Panc1 (cell line): ENCODE measurements at regions not wholly inside any gene's neighbourhood (a gene's known extent, or its start where the extent isn't known, plus 50 kb on each side); places are given as distances from the start of the nearest gene placed in this dataset.

Experiments used
- ATAC-seq: fragments of 200-7000 bp; cut with Tn5 transposase; 2 replicates; pipeline ENCODE4 v1.9.1; 2020; ENCODE audit warnings: mild to moderate bottlenecking, moderate library complexity
- BruUV-seq: library from RNA; stranded (reverse); fragments of 400-500 nt; replicated peaks from 2 replicates; lab custom pipeline; 2021; lab: Mats Ljungman, UMichigan
- CTCF ChIA-PET: fragments of 300-600 bp; sonication (Branson Sonifier 250); formaldehyde crosslinking; loops from one replicate; lab custom pipeline; 2022; ENCODE audit warnings: antibody characterized with exemption; lab: Charles Lee
- POLR2A ChIA-PET: fragments of 300-600 bp; sonication (Branson Sonifier 250); formaldehyde crosslinking; loops from one replicate; lab custom pipeline; 2022; ENCODE audit warnings: antibody characterized with exemption; lab: Charles Lee
- DNase-seq: peaks from one replicate; pipeline ENCODE4 v3.0.0-alpha.2; 2010; ENCODE audit warnings: low read depth, low spot score
- H3K27ac ChIP-seq: 2 replicates; pipeline ENCODE4 v1.5.1; 2011; ENCODE audit warnings: mild to moderate bottlenecking, low read length, inconsistent platforms
- H3K27me3 ChIP-seq: fragments of 200-500 bp; sonication (Bioruptor generic); 2 replicates; pipeline ENCODE4 v1.6.0; 2014; ENCODE audit warnings: low read length, inconsistent platforms; ENCODE audit not compliant: control insufficient read depth, insufficient read depth
- H3K36me3 ChIP-seq: fragments of 200-500 bp; sonication (Bioruptor generic); 2 replicates; pipeline ENCODE4 v1.5.1; 2014; ENCODE audit warnings: inconsistent platforms, mild to moderate bottlenecking, low read length, moderate library complexity; ENCODE audit not compliant: control insufficient read depth, insufficient read depth
- H3K4me1 ChIP-seq: 2 replicates; pipeline ENCODE4 v1.5.1; 2011; ENCODE audit warnings: inconsistent platforms, mild to moderate bottlenecking, low read length, moderate library complexity; ENCODE audit not compliant: control insufficient read depth, insufficient read depth
- H3K4me3 ChIP-seq, 2 experiments: 2 replicates each; pipeline ENCODE4 v1.5.1; 2011 to 2012; ENCODE audit warnings: low read depth in 2 of 2, low read length in 2 of 2, mild to moderate bottlenecking in 2 of 2, inconsistent platforms in 1 of 2, moderate library complexity in 1 of 2
- H3K9me3 ChIP-seq: fragments of 200-500 bp; sonication (Bioruptor generic); 2 replicates; pipeline ENCODE4 v1.5.1; 2014; ENCODE audit warnings: low read depth, mild to moderate bottlenecking, inconsistent platforms, low read length, moderate library complexity; ENCODE audit not compliant: control insufficient read depth, insufficient read depth
- POLR2AphosphoS5 ChIP-seq: IDR thresholded peaks from 2 replicates; pipeline ENCODE4 v1.6.1; 2012; ENCODE audit warnings: mild to moderate bottlenecking, low read depth, low read length, moderate library complexity
- REST ChIP-seq, 2 experiments: IDR thresholded peaks; 2 replicates each; pipeline ENCODE4 v1.6.1; 2011 to 2012; ENCODE audit warnings: low read depth in 2 of 2, control low read depth in 1 of 2, low read length in 1 of 2, mild to moderate bottlenecking in 1 of 2, moderate library complexity in 1 of 2; ENCODE audit not compliant: insufficient read depth in 1 of 2
- SIN3A ChIP-seq: IDR thresholded peaks from 2 replicates; pipeline ENCODE4 v1.6.1; 2012; ENCODE audit warnings: low read depth, mild to moderate bottlenecking, low read length, moderate library complexity, borderline replicate concordance; ENCODE audit not compliant: insufficient read depth
- TCF7L2 ChIP-seq: IDR thresholded peaks from 2 replicates; pipeline ENCODE4 v1.6.1; 2011; ENCODE audit warnings: mild to moderate bottlenecking, low read depth, low read length, inconsistent platforms
- in situ Hi-C: cut with HindIII; loops from 2 replicates; pipeline ENCODE4 v1.10.0; 2016; ENCODE audit warnings: low sequenced_read_pairs, low pct_unique_long_range_greater_than_20kb
- intact Hi-C: fragments of 100-400 bp; cut with micrococcal nuclease; formaldehyde crosslinking; loops from one replicate; pipeline ENCODE4 v1.10.0; 2022; ENCODE audit not compliant: unreplicated experiment
- TF ChIP-seq, protein P1 (sequence below): fragments of 450-650 bp; IDR thresholded peaks from 2 replicates; pipeline ENCODE4 v1.5.1; 2017; ENCODE audit warnings: mild to moderate bottlenecking

DNA sequence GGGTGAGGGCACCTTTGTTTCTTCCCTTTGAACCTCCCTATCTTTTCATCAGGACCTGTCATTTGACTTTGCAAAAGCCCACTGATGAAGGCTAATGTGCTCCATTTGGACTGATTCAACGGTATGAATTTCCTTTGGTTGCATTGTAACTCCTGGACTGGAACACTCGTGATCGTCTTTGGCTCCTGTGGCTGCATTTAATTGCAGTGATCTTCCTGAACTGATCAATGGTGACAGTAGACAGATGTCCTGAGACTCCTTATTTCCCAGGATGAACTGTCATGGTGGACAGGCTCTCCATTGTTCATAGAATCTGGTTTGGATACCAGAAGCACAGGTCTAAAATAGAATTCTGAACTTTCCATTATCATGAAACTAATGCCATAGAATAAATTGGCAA, 224.8 kb upstream of the GAP43 start:
- ChIA-PET POLR2A (no interaction called here), CTCF (no interaction called here)
- no TSS peak for BruUV-seq
- in situ Hi-C loops (no loop called here), intact Hi-C loops (no loop called here)
- no peaks in the 10 kb centered on the region for H3K9me3 ChIP-seq
- no peaks in the 10 kb centered on the region for H3K36me3 ChIP-seq
- no peak overlapping the region for H3K27ac ChIP-seq
- H3K4me3 ChIP-seq = no peak overlapping the region
- no peak for ATAC-seq
- H3K27me3 ChIP-seq = no peaks in the 10 kb centered on the region
- TF ChIP-seq, protein P1, sequence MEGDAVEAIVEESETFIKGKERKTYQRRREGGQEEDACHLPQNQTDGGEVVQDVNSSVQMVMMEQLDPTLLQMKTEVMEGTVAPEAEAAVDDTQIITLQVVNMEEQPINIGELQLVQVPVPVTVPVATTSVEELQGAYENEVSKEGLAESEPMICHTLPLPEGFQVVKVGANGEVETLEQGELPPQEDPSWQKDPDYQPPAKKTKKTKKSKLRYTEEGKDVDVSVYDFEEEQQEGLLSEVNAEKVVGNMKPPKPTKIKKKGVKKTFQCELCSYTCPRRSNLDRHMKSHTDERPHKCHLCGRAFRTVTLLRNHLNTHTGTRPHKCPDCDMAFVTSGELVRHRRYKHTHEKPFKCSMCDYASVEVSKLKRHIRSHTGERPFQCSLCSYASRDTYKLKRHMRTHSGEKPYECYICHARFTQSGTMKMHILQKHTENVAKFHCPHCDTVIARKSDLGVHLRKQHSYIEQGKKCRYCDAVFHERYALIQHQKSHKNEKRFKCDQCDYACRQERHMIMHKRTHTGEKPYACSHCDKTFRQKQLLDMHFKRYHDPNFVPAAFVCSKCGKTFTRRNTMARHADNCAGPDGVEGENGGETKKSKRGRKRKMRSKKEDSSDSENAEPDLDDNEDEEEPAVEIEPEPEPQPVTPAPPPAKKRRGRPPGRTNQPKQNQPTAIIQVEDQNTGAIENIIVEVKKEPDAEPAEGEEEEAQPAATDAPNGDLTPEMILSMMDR = no peak
- no peak for TF ChIP-seq SIN3A
- TF ChIP-seq REST (IDR thresholded peaks at IDR 0.05; ENCODE audit: insufficient read depth in 1 of 2, low read depth in 2 of 2, low read length in 1 of 2) = no peak
- no peak for TF ChIP-seq TCF7L2
- no peak for TF ChIP-seq POLR2AphosphoS5
- no peaks in the 10 kb centered on the region for H3K4me1 ChIP-seq
- no peak for DNase-seq

- in situ Hi-C loops (no loop called here), intact Hi-C loops (no loop called here)
- DNase-seq = no peak
- POLR2A ChIA-PET = no interaction called here
- Histone ChIP-seq H3K9me3 (no peaks in the 10 kb centered on the region), H3K4me1 (no peaks in the 10 kb centered on the region), H3K4me3 (no peak overlapping the region), H3K36me3 (no peaks in the 10 kb centered on the region), H3K27ac (no peak overlapping the region), H3K27me3 (no peaks in the 10 kb centered on the region)
- no peak for ATAC-seq
- TF ChIP-seq TCF7L2 = no peak
- TF ChIP-seq REST (IDR thresholded peaks at IDR 0.05; ENCODE audit: insufficient read depth in 1 of 2, low read depth in 2 of 2, low read length in 1 of 2) = no peak
- no peak for TF ChIP-seq SIN3A
- no peak for TF ChIP-seq POLR2AphosphoS5
- TF ChIP-seq, protein P1 = no peak
- no TSS peak for BruUV-seq
- CTCF ChIA-PET = no interaction called here
Measured at GRCh38 chr3:115399750-115400149, 223.6 kb upstream of the GAP43 start.
